Osteocyte (in vitro differentiated cells): ENCODE measurements at regions not wholly inside any gene's neighbourhood (a gene's known extent, or its start where the extent isn't known, plus 50 kb on each side); places are given as distances from the start of the nearest gene placed in this dataset.

ENCODE experiments used
- DNase-seq: peaks from one replicate; pipeline ENCODE4 v3.0.0; 2021; ENCODE audit warnings: mixed read lengths; ENCODE audit not compliant: unreplicated experiment; ENCODE audit errors: extremely low spot score
- H3K27ac Mint-ChIP-seq: one replicate; pipeline ENCODE4 v1.8.0; 2021; ENCODE audit warnings: mild to moderate bottlenecking, mixed read lengths; ENCODE audit not compliant: unreplicated experiment
- H3K27me3 Mint-ChIP-seq: one replicate; pipeline ENCODE4 v1.8.0; 2021; ENCODE audit warnings: mixed read lengths; ENCODE audit not compliant: unreplicated experiment
- H3K36me3 Mint-ChIP-seq: one replicate; pipeline ENCODE4 v1.8.0; 2021; ENCODE audit warnings: mixed read lengths; ENCODE audit not compliant: unreplicated experiment
- H3K4me1 Mint-ChIP-seq: one replicate; pipeline ENCODE4 v1.8.0; 2021; ENCODE audit warnings: mixed read lengths; ENCODE audit not compliant: unreplicated experiment
- H3K4me3 Mint-ChIP-seq: one replicate; pipeline ENCODE4 v1.8.0; 2021; ENCODE audit warnings: mild to moderate bottlenecking, moderate library complexity, mixed read lengths; ENCODE audit not compliant: unreplicated experiment
- H3K9me3 Mint-ChIP-seq: one replicate; pipeline ENCODE4 v1.8.0; 2021; ENCODE audit warnings: mixed read lengths; ENCODE audit not compliant: unreplicated experiment
- CTCF ChIP-seq: fragments of 200-600 bp; sonication (generic); IDR thresholded peaks from 2 replicates; pipeline ENCODE4 v1.5.0; 2021; ENCODE audit warnings: antibody characterized with exemption, mild to moderate bottlenecking, moderate library complexity

GRCh38 chr2:234331566-234331965 is 165.3 kb downstream of the ARL4C start:
- no peaks in the 10 kb centered on the region for H3K36me3 Mint-ChIP-seq
- H3K4me1 Mint-ChIP-seq, result no peaks in the 10 kb centered on the region
- H3K4me3 Mint-ChIP-seq, result no peak overlapping the region
- no peak for TF ChIP-seq CTCF
- no peaks in the 10 kb centered on the region for H3K9me3 Mint-ChIP-seq
- no peak overlapping the region for H3K27ac Mint-ChIP-seq
- peaks cover 8% of the 10 kb centered on the region for H3K27me3 Mint-ChIP-seq
- DNase-seq, result no peak

- H3K27ac Mint-ChIP-seq, result no peak overlapping the region
- TF ChIP-seq CTCF, result no peak
Measured at GRCh38 chr2:234330902-234331301, 166.0 kb downstream of the ARL4C start.

GRCh38 chr2:234329202-234329960 is 167.5 kb downstream of the ARL4C start:
- H3K27me3 Mint-ChIP-seq, result peaks cover 8% of the 10 kb centered on the region
- no peak for DNase-seq
- no peak overlapping the region for H3K4me3 Mint-ChIP-seq
- no peak overlapping the region for H3K27ac Mint-ChIP-seq
- no peaks in the 10 kb centered on the region for H3K36me3 Mint-ChIP-seq
- no peaks in the 10 kb centered on the region for H3K9me3 Mint-ChIP-seq
- no peaks in the 10 kb centered on the region for H3K4me1 Mint-ChIP-seq
- TF ChIP-seq CTCF, result no peak

More at GRCh38 chr2:234330902-234331301, 166.0 kb downstream of the ARL4C start:
- no peaks in the 10 kb centered on the region for H3K36me3 Mint-ChIP-seq
- no peak overlapping the region for H3K4me3 Mint-ChIP-seq
- peaks cover 8% of the 10 kb centered on the region for H3K27me3 Mint-ChIP-seq
- no peaks in the 10 kb centered on the region for H3K4me1 Mint-ChIP-seq
- H3K9me3 Mint-ChIP-seq, result no peaks in the 10 kb centered on the region
- DNase-seq, result no peak

GRCh38 chr2:234328444-234328990 is 168.4 kb downstream of the ARL4C start:
- Mint-ChIP-seq H3K27me3 (peaks cover 12% of the 10 kb centered on the region), H3K4me3 (no peak overlapping the region), H3K4me1 (no peaks in the 10 kb centered on the region), H3K36me3 (no peaks in the 10 kb centered on the region), H3K9me3 (no peaks in the 10 kb centered on the region), H3K27ac (no peak overlapping the region)
- no peak for TF ChIP-seq CTCF
- no peak for DNase-seq

GRCh38 chr2:234326694-234327093 is 170.2 kb downstream of the ARL4C start:
- Mint-ChIP-seq H3K9me3 (no peaks in the 10 kb centered on the region), H3K4me1 (peaks cover 2% of the 10 kb centered on the region), H3K4me3 (no peak overlapping the region), H3K27me3 (peaks cover 10% of the 10 kb centered on the region), H3K27ac (no peak overlapping the region), H3K36me3 (no peaks in the 10 kb centered on the region)
- no peak for TF ChIP-seq CTCF
- no peak for DNase-seq
